MM.1S (cell line): ENCODE measurements at regions not wholly inside any gene's neighbourhood (a gene's known extent, or its start where the extent isn't known, plus 50 kb on each side); places are given as distances from the start of the nearest gene placed in this dataset.

Experiments
- DNase-seq: peaks from one replicate; pipeline ENCODE4 v3.0.0-alpha.2; 2015
- H2AFZ ChIP-seq: fragments of 300-600 bp; sonication (generic); 2 replicates; pipeline ENCODE4 v1.6.0; 2016; ENCODE audit warnings: antibody characterized with exemption, low read length
- H3F3A ChIP-seq: fragments of 300-600 bp; sonication (generic); 2 replicates; pipeline ENCODE4 v1.6.1; 2016; ENCODE audit warnings: mild to moderate bottlenecking, antibody characterized with exemption, low read length, moderate library complexity, mixed read lengths; ENCODE audit not compliant: insufficient read depth
- H3K27ac ChIP-seq: fragments of 300-600 bp; sonication (generic); 2 replicates; pipeline ENCODE4 v1.5.1; 2016; ENCODE audit warnings: mild to moderate bottlenecking, low read length
- H3K27me3 ChIP-seq: fragments of 300-600 bp; sonication (generic); replicated peaks from 2 replicates; pipeline ENCODE4 v1.6.0; 2016; ENCODE audit warnings: low read length; ENCODE audit not compliant: insufficient read depth
- H3K36me3 ChIP-seq: fragments of 300-600 bp; sonication (generic); replicated peaks from 2 replicates; pipeline ENCODE4 v1.6.1; 2016; ENCODE audit warnings: mild to moderate bottlenecking, low read length, mixed read lengths; ENCODE audit not compliant: insufficient read depth
- H3K4me1 ChIP-seq: fragments of 300-600 bp; sonication (generic); 2 replicates; pipeline ENCODE4 v1.6.1; 2016; ENCODE audit warnings: low read length, mixed read lengths
- H3K4me2 ChIP-seq: fragments of 300-600 bp; sonication (generic); 2 replicates; pipeline ENCODE4 v1.6.0; 2016; ENCODE audit warnings: low read depth, low read length
- H3K4me3 ChIP-seq: fragments of 300-600 bp; sonication (generic); 2 replicates; pipeline ENCODE4 v1.5.1; 2016; ENCODE audit warnings: low read length, mixed read lengths
- H3K79me2 ChIP-seq: fragments of 300-600 bp; sonication (generic); 2 replicates; pipeline ENCODE4 v1.6.1; 2016; ENCODE audit warnings: mixed run types, low read length, mixed read lengths
- H3K9ac ChIP-seq: fragments of 300-600 bp; sonication (generic); 2 replicates; pipeline ENCODE4 v1.6.1; 2016; ENCODE audit warnings: low read length, mixed read lengths
- H3K9me2 ChIP-seq: fragments of 300-600 bp; sonication (generic); replicated peaks from 2 replicates; pipeline ENCODE4 v1.6.1; 2016; ENCODE audit warnings: mild to moderate bottlenecking, low read length, mixed read lengths; ENCODE audit not compliant: insufficient read depth
- H3K9me3 ChIP-seq: fragments of 300-600 bp; sonication (generic); replicated peaks from 2 replicates; pipeline ENCODE4 v1.6.1; 2016; ENCODE audit warnings: mild to moderate bottlenecking, low read length, mixed read lengths; ENCODE audit not compliant: insufficient read depth
- H4K20me1 ChIP-seq: fragments of 300-600 bp; sonication (generic); 2 replicates; pipeline ENCODE4 v1.6.1; 2016; ENCODE audit warnings: mild to moderate bottlenecking, low read length, moderate library complexity, mixed read lengths; ENCODE audit not compliant: insufficient read depth
- EZH2 ChIP-seq: fragments of 300-600 bp; sonication (generic); optimal IDR thresholded peaks from 2 replicates; pipeline ENCODE3; 2017; ENCODE audit warnings: low read depth, mild to moderate bottlenecking, antibody characterized with exemption, low read length, mixed read lengths
- EZH2phosphoT487 ChIP-seq: fragments of 300-600 bp; sonication (generic); IDR thresholded peaks from 2 replicates; pipeline ENCODE4 v1.6.1; 2018; ENCODE audit warnings: antibody characterized with exemption, low read length
- TF ChIP-seq, protein P1 (sequence below): fragments of 300-600 bp; sonication (generic); IDR thresholded peaks from 2 replicates; pipeline ENCODE4 v1.5.1; 2016; ENCODE audit warnings: antibody characterized with exemption, low read length, mixed read lengths

- Histone ChIP-seq H3K36me3 (no peaks in the 10 kb centered on the region), H3F3A (no peaks in the 10 kb centered on the region), H3K27ac (no peak overlapping the region), H2AFZ (no peak overlapping the region), H3K4me2 (no peak overlapping the region), H3K4me1 (no peaks in the 10 kb centered on the region), H4K20me1 (no peaks in the 10 kb centered on the region), H3K9me3 (no peaks in the 10 kb centered on the region), H3K9me2 (no peaks in the 10 kb centered on the region), H3K27me3 (no peaks in the 10 kb centered on the region), H3K79me2 (no peaks in the 10 kb centered on the region), H3K4me3 (no peak overlapping the region), H3K9ac (no peak overlapping the region)
- no peak for DNase-seq
- TF ChIP-seq EZH2phosphoT487 = no peak
- TF ChIP-seq, protein P1, sequence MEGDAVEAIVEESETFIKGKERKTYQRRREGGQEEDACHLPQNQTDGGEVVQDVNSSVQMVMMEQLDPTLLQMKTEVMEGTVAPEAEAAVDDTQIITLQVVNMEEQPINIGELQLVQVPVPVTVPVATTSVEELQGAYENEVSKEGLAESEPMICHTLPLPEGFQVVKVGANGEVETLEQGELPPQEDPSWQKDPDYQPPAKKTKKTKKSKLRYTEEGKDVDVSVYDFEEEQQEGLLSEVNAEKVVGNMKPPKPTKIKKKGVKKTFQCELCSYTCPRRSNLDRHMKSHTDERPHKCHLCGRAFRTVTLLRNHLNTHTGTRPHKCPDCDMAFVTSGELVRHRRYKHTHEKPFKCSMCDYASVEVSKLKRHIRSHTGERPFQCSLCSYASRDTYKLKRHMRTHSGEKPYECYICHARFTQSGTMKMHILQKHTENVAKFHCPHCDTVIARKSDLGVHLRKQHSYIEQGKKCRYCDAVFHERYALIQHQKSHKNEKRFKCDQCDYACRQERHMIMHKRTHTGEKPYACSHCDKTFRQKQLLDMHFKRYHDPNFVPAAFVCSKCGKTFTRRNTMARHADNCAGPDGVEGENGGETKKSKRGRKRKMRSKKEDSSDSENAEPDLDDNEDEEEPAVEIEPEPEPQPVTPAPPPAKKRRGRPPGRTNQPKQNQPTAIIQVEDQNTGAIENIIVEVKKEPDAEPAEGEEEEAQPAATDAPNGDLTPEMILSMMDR = no peak
- no peak for TF ChIP-seq EZH2
Observed at GRCh38 chr12:116458492-116458891, 100.7 kb upstream of the MAP1LC3B2 start.

DNA sequence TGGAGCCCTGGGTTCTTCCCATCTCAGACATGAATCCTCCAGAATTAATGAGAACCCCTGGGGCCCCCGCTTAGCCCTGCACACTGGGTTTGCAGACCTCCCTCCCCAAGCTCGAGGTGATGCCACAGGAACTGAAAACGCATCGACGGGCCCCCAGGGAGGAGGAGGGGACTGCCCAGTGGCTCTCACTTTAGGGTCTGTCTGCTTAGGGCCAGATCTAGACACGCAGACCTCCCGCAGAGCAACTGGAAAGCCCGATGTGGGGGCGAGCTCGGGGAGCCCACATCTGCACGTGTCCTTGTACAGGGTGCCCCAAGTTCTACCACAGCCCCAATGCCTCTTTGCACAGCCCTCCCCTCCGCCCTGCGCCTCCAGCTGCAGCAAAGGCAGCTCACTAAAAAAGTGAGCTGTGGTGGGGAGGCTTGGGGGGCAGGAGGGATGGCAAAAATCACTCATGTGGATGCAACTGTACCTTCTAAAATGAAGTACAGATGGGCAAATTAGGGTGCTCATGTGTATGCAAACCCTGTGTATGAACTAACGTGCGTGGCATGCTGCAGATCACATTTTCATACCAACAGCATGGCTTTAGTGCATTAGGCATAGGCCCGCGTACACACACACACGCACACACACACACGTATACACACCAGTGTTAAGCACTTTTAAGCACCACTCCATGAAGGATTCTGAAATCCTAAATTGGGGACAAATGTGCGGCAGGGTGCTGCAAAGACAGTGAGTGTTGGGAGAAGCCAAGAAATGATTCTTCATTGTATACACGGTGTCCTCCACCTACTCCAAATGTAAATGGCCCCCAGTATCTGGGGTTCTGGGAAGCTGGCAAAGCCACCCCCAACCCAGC lies 99.9 kb upstream of the MAP1LC3B2 start:
- Histone ChIP-seq H3F3A (no peaks in the 10 kb centered on the region), H3K79me2 (no peaks in the 10 kb centered on the region), H3K27me3 (no peaks in the 10 kb centered on the region), H2AFZ (no peak overlapping the region), H3K4me1 (no peaks in the 10 kb centered on the region), H4K20me1 (no peaks in the 10 kb centered on the region), H3K9ac (no peak overlapping the region), H3K9me2 (no peaks in the 10 kb centered on the region), H3K27ac (no peak overlapping the region), H3K4me2 (no peak overlapping the region), H3K36me3 (no peaks in the 10 kb centered on the region), H3K4me3 (no peak overlapping the region), H3K9me3 (no peaks in the 10 kb centered on the region)
- DNase-seq = no peak
- no peak for TF ChIP-seq EZH2

DNA sequence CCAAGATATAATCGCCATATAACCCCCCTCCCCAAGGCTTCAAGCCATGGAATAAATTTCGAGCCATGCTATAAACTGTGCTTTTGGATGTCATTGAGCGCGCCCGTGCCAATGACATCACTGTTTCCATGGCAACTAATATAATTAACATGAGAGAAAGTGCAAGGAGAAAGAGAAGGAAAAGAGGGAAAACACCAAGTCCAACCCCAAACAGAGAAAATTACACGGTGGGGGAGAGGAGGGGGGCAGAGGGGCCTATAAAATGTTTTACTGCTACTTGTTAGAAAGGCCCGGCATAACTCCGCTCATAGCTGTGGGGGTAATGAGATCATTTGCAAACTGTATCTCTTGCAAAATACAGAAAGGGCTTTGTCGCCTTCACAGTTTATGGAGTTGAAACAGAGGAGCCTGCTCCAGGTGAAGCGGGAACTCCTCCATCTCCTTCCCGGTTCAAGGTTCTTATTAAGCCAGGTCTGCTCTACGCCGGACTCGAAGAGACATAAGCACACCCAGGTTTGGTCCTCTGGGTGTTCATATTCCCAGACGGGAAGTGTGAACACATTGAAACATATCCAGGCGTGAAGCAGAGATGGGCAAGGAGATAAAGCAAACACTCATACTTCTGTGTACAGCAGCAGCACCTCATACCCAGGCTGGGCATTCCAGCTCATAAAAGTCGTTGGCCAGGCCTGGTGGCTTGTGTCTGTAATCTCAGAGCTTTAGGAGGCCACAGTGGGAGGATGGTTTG lies 99.1 kb upstream of the MAP1LC3B2 start:
- no peaks in the 10 kb centered on the region for H3K9me2 ChIP-seq
- H2AFZ ChIP-seq = no peak overlapping the region
- TF ChIP-seq EZH2 (no peak), EZH2phosphoT487 (no peak)
- TF ChIP-seq, protein P1 = no peak
- H3K9ac ChIP-seq = no peak overlapping the region
- no peaks in the 10 kb centered on the region for H4K20me1 ChIP-seq
- H3K4me1 ChIP-seq = no peaks in the 10 kb centered on the region
- H3K36me3 ChIP-seq = no peaks in the 10 kb centered on the region
- H3F3A ChIP-seq = no peaks in the 10 kb centered on the region
- no peak overlapping the region for H3K27ac ChIP-seq
- no peaks in the 10 kb centered on the region for H3K9me3 ChIP-seq
- no peak overlapping the region for H3K4me2 ChIP-seq
- no peaks in the 10 kb centered on the region for H3K79me2 ChIP-seq
- no peak overlapping the region for H3K4me3 ChIP-seq
- no peaks in the 10 kb centered on the region for H3K27me3 ChIP-seq
- no peak for DNase-seq
